ENCODE measurements at regions not wholly inside any gene's neighbourhood (a gene's known extent, or its start where the extent isn't known, plus 50 kb on each side); places are given as distances from the start of the nearest gene placed in this dataset.
"Not testable (repeated sequence)": the region's sequence is repeated elsewhere in the genome, so short reads cannot be mapped to it uniquely, and the experiment has no call there.

DNA sequence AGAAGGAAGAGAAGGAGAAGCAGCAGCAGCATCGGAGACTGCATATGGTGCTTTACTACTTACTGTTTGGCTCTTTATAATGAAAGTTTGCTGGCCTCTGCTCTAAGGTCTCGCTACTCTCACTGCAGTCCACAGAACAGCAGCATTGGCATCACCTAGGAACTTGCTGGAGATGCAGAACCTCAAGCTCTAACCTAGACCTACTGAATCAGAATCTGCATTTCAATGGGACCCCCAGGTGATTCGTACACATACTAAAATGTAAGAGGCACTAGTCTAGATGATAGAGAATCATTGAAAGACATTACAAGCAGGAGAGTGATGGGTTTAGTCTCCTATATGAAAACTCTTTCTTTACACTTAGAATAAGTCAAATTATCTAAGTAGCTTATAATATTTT, 270.6 kb downstream of the KLF5 start:
- in situ Hi-C loops (cut with MboI; ENCODE audit: low sequenced_read_pairs), result no loop called here

DNA sequence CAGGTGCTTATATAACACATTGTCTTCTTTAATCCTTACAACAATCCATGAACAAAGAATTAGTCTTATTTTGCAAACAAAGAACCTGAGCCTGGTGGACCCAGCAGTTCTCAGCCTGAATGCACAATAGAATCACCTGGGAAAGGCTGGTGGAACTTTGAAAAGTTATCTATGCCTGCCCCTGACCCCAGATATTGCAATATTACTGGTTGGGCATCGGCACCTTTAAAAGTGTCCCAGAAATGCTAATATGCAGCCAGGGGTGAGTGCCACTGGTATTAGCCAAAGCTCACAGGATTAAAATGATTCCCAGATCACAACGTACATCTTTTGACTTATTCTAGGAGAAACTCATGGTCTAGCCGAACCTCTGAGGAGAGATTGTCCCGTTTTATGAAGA, 268.8 kb downstream of the KLF5 start:
- in situ Hi-C loops (cut with MboI; ENCODE audit: low sequenced_read_pairs), result no loop called here

DNA sequence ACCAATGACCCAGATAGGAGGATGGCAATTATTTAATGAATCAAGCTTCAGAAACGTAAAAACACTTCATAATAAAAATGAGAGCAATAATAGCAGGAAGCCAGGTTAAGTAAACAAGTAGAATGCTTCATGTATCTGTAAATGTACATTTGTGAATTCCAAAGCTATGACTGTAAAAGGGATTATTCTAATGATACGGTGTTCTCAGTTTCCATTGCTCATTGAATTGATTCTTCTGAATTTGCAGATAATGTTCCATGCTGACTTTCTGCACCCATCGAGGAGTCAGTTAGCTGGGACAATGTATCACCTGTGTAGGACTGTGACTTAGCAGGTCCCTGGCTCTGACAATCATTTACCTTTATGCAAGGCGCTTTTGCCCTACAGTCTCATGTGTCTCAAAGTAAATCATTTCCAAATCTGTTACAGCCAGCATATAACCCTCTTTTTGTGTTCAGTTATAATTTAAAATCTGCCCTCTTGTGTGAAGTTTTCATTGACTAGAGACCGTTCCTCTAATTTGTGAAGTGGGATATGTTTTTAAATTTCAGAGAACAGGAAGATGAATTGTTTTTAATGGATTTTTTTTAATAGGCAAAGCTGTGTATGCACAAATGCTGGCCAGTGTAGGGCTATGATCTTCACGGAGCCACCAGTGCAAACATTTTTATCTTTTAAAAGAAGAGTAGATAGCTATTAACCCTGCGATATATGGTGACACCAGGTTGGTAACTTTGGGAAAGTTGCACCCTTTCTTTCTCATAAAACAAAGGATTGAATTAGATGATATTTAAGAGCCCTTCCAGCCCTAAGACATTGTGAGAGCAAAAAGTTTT, 267.1 kb downstream of the KLF5 start:
- in situ Hi-C loops (cut with MboI; ENCODE audit: low sequenced_read_pairs), result no loop called here

DNA sequence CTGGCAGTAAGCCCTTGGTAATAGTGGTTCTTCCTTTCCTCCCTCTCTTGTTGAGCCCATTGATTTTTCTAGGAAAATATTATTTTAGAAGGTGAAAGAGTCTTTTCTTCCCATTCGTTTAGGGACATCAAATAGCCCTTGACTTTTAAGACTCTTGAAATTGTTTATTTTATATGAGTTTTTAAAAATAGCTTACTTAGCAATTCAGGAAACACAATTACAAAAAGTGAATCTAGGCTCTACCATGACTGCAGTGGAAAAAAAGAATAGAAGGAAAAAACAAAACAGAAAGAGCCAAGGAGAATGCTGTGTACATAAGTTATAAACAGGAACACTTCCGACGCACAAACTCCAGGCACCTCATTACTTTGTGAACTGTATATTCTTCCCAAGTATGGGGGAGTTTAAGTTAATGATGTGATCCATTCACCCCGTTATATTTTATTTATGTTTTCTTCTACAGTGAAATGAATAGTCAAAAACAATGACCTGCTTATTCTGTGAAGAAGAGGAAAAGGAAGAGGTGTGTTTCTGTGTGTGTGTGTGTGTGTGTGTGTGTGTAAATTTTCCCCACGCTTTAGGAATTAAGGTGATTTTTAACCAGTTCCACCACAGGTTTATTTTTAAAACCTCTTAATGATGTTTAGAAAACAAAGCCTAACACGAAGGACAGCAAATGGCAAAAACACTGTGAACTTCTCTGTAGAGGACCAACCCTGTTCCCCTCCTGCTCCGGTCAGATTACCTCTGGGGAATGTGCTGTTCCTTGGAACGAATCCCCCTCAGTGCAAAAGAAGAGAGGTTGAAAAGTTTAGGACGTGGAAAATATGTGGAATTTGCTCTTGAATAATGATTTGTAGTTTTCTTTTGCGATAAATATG, 266.3 kb downstream of the KLF5 start:
- in situ Hi-C loops (cut with MboI; ENCODE audit: low sequenced_read_pairs), result no loop called here

DNA sequence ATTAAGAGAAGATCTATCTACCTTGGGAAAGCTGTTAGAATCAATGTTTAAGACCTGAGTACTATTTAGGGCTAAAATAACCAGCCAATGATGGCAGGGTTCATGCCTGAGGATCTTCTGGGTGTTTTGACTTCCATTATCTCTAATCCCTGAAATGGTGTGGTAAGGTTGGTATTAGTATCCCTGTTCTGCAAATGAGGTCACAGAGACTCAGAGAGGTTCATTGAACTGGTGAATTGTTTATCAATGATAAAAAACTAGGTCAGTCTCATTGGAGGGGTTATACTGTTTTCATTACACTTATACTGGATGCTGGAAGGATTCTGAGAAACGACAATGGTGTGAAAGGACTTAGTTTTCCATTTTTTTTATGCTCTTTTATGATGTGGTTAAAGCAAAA, 264.8 kb downstream of the KLF5 start:
- in situ Hi-C loops (cut with MboI; ENCODE audit: low sequenced_read_pairs), result no loop called here

DNA sequence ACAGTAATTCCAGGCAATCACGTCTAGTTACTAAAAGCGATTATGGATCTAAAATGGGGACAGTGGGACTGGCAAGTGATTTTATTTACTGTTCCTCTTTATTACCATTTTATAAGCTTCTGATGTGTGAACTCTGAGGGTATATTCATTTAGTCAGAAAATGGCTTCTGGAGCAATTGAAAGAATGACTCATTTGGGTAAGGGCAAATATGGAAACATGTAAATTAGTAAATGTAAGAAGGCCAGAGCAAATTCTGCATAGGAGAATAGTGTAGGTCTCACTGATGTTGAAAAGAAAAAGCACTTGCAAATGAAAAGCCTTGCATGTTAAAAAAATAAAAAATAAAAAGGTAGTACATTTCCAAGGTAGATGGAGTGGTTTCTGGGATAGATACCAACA, 262.2 kb downstream of the KLF5 start:
- in situ Hi-C loops (cut with MboI; ENCODE audit: low sequenced_read_pairs), result no loop called here

DNA sequence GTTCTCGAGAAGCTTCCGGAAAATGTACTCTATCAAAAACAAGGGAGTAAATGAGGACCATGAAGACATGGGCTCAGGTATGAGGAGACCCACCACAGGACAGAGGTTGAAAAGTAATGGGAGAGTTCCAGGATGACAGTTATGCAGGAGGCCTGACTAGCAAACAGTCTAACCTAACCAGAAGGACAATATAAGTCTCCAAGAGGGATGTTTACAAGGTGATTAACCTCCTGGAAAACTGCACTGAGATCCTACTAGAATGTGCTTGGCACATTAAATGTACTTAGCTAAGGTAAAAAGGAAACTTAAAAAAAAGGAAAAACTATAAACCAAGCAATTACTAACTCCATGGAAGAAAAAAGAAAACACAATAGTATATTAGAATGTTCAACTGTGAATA, 258.3 kb downstream of the KLF5 start:
- in situ Hi-C loops (cut with MboI; ENCODE audit: low sequenced_read_pairs), result no loop called here

DNA sequence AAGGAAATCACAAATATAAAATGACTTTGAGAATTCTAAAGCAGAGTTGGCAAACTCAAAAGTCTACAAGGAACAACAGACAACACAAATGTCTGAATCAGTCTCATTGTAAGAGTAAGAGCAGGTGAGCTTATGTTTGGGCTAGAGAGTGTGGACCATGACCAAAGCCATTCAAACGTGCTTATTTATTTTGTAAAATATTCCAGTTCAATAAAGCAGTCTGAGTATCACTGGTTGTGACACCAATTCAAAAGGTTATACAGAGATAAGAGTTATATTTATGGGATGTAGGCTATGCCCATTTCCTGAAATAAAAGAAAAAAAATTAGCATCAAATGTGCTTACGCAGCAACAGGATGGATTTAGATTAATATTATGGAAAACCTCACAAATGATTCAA, 251.6 kb downstream of the KLF5 start:
- in situ Hi-C loops (cut with MboI; ENCODE audit: low sequenced_read_pairs), result no loop called here

DNA sequence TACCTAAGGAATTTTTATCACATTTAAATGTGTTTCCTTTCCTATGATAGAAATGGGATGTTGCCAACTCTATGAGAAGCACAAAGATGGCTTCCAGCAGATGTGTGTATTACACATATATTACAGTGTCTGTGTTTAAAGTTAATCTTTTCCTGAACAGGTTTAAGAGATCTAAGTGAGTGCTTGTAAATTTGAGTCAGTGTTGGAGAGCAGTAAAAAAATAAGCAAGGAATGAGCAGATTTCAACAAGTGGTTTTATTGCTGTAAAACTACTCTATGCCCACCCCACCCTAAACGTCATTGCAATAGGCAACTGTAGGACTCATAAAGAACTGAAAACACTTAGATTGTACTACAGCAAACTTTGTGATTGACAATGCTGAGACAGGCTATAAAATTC, 248.7 kb downstream of the KLF5 start:
- in situ Hi-C loops (cut with MboI; ENCODE audit: low sequenced_read_pairs), result no loop called here

DNA sequence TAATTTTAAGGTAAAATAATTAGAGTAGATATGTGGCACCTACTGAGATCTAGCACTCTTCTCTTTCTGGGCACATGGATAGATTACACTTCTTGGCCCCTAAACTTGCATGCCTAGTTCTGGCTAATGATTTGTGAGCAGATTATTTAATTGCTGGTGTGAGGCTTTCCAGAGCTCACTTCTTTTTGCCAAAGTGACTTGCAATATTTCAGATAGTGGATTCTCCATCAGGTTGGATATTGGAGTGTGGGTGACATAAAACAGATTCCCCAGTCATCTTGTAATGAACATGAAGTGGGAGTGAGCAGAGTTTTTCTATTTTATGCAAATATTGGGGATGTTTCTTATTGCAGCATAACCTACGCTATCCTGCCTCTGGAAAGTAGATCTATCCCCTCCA, 247.9 kb downstream of the KLF5 start:
- in situ Hi-C loops (cut with MboI; ENCODE audit: low sequenced_read_pairs), result no loop called here

DNA sequence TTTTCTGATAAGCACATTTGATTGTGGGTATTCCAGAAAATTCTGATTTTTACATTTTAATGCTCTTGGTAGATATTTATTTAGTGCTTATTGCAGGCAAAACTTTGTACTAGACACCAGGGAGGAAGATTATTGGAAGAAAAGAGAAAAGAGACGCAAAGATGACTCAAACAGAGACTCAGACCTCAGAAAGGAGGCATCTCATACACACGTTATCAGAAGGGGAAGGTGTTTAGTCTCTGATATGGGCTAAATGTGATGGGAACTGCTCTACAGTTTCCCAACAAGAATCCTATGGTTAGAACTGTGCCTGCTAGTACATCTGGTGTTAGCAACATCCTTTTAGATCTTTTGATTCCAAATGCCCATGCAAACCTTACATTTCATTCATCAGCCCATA, 245.6 kb downstream of the KLF5 start:
- in situ Hi-C loops (cut with MboI; ENCODE audit: low sequenced_read_pairs), result no loop called here

DNA sequence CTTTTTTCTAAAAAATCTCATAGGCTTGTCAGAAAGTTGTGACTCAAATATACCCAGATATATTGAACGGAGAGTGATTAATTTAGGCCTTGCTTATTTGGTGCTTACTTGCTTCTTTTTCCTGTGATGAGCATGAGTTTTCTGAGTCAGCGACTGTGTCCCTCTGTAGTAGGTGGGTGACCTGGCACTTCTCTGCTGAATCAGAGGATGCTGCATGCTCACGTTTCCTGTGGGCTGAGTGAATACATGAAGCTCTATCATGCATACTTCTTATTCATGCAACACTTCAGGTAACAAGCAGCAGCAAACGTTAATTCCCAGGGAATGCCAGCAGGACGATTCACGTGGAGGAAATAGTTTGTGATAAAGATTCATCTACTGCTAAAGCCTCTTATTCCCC, 245.0 kb downstream of the KLF5 start:
- in situ Hi-C loops (cut with MboI; ENCODE audit: low sequenced_read_pairs), result no loop called here

DNA sequence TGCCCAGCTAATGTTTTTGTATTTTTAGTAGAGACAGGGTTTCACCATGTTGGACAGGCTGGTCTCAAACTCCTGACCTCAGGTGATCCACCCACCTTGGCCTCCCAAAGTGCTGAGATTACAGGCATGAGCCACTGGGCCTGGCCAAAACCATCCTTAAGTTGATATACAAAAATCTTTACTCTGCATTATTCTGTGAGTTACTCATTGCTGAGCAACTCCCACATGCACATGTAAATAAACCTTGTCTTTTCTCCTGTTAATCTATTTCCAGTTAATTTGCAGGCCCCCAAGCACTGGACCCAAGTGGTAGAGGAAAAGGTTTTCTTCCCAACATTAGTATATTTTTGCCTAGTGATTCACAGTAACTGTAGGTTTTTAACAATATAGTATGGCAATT, 242.8 kb downstream of the KLF5 start:
- in situ Hi-C loops (cut with MboI; ENCODE audit: low sequenced_read_pairs), result not testable (repeated sequence)

DNA sequence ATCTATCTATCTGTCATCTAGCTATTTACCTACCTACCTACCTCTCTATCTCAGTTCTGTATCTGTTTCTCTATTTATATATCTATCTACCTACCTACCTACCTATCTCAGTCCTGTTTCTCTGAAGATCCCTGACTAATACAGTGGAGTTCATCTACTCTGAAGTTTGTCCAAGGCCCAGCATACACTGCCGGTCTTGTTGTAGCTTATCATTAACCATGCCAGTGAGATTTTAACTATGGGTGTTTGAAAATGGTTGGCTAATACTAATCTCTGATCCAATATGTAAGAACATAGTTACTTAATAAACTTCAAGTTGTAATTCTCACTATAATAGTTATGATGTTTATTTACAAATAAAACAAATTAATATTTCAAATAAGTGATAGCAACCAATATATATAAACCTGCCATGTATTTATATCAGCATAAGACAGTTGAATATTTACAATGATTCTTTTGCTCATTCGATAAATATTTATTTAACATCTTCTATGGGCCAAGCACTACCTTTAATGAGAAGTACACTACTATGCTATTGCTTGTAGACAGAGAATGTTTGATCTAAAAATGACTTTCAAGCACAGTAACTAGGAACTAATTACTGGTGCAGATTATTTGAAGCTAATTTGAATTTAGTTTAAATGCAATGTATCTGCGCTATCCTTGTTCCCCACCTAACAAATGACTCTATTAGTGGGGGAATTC, 242.1 kb downstream of the KLF5 start:
- in situ Hi-C loops (cut with MboI; ENCODE audit: low sequenced_read_pairs), result no loop called here

DNA sequence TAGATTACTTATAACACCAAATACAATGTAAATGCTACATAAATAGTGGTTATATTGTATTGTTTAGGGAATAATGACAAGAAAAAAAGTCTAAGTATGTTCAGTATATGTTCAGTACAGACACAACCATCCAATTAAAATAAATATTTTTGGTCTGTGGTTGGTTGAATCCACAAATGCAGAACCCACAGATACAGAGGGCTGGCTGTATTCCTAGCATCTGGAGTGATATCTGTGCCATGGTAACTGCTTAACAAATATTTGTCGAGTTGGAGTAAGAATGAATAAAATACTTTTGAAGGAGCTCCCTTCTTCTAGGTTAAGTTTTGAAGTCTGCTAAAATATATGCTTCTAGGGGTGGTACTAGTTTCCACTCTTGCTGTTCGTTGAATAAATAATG, 241.0 kb downstream of the KLF5 start:
- in situ Hi-C loops (cut with MboI; ENCODE audit: low sequenced_read_pairs), result no loop called here

DNA sequence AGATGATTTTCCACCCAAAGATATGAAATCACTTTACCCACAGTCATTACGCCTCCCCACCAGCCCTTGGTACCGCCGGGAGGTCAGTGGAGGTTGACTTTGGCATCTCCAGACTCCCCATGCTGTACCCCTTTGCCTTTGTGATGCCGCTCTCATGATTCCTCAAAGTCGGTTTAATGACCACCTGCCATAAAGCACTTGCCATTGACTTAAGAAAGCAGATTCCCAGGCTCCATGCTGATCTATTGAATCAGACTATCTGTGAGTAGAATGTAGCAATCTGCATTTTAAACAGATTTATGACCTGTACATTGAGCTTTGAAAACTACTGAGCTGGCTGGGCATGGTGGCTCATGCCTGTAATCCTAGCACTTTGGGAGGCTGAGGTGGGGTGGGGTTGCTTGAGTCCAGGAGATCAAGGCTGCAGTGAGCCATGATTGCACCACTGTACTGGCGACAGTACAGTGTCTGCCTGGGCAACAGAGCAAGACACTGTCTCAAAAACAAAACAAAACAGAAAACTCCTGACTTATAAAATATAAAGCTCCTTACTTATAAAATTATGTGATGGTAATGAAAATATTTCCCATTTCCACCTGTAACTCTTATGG, 235.2 kb downstream of the KLF5 start:
- in situ Hi-C loops (cut with MboI; ENCODE audit: low sequenced_read_pairs), result no loop called here

DNA sequence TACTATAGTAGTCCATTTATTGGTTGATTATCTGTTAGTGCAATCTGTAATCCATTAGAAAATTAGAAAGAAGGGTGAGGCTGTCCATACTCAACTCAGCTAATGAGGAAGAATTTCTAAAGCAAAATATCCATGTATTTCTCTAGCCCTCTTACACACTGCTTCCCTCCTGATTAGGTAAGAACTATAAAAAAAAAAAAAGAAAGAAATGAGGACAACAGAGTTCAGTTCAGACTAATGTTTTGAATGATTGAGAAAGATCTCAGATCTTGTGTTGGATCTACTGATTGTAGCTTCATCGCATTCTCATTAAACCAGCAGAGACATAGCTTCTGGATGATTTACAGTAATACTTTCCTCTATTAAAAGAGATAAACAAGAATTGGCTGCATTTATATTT, 233.3 kb downstream of the KLF5 start:
- in situ Hi-C loops (cut with MboI; ENCODE audit: low sequenced_read_pairs), result no loop called here

DNA sequence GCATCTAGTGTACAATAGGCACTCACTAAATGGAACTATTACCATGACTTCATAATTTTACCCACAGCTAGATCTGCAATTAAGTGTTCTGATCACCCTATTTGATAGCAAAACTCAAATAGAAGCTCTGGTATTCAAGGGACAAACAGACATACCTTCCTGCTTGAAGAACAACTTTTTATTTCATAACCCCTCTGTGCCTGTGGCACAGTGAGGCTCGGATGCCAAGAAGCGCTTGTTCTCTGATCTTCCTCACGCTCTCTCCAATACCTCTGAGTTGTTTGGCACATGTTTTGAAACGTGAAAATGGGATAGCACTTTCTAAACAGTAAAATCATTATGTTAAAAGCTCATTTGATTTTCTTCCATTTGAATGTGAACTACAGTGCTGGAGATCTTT, 232.0 kb downstream of the KLF5 start:
- in situ Hi-C loops (cut with MboI; ENCODE audit: low sequenced_read_pairs), result no loop called here

DNA sequence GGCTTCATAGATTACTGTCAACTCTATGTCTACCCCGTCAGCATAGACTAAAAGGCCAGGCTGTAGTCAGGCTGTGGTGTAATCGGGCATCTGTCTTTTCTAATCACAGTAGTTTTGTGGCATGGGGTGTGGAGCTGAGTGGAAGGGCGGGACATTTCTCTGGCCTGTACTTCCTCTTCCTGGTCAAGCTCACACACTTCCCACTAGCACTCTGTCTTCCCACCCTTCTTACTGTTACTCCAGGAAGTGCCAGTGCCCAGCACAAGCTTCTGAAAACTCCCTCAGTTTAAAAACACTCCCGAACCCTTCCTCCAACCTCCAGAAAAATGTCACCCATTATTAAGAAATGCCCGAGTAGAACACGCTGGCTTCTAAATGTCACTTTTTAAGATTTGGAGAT, 229.8 kb downstream of the KLF5 start:
- in situ Hi-C loops (cut with MboI; ENCODE audit: low sequenced_read_pairs), result no loop called here

DNA sequence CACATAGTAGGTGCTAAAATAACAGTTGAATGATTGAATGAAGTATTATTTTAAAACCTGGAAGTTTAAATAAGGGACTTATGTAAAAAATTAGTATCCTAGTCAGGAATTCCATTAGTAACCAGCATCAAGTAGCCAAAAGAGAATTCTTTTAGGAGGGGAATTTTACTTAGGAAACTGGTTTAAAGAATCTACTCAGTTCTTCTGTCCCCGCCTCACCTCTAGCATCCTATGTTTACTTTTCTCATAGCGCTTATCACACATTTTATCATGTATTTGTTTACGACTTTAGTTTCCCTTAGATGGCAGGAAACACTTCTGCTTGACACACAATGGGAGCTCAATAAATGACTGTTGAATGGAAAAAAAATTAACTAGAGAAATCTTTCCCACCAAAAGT, 229.0 kb downstream of the KLF5 start:
- in situ Hi-C loops (cut with MboI; ENCODE audit: low sequenced_read_pairs), result no loop called here

DNA sequence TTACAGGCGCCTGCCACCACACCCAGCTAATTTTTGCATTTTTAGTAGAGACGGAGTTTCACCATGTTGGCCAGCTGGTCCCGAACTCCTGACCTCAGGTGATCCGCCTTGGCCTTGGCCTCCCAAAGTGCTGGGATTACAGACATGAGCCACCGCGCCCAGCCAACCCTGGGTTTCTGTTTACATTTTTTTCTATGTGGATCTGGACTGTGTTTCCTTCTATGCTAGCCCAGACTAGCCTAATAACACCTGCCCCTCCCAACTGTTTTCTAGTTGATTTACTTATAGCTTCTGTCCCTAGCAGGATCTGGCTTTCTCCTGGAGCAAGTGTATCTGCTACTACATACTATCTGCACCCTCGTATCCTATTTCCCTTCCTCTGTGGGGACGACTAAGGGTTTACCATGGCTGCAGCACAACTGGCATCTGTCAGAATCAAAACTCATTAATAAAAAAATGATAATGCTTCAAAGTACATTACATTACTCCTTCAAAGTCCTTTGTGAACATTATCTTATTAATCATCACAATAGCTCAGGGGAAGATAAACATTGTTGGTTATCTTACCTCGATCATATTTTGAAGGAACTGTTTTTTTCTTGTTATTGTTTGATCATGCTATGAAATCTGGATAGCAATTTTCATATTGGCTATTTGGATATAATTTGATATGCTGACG, 228.3 kb downstream of the KLF5 start:
- in situ Hi-C loops (cut with MboI; ENCODE audit: low sequenced_read_pairs), result no loop called here

Data from HL-60/S4 treated with retinoic acid at 250 ng/mL for 4 days and 3 days (cell line).